CD4-positive, alpha-beta T cell treated with Interleukin-21 for 1 hour (primary cell): ENCODE measurements at regions not wholly inside any gene's neighbourhood (a gene's known extent, or its start where the extent isn't known, plus 50 kb on each side); places are given as distances from the start of the nearest gene placed in this dataset.
"Not testable (repeated sequence)": the region's sequence is repeated elsewhere in the genome, so short reads cannot be mapped to it uniquely, and the experiment has no call there.

Experiments
- DNase-seq: peaks from one replicate; pipeline ENCODE4 v3.0.0-alpha.2; 2020

- no peak for DNase-seq
These were observed 216.1 kb upstream of the ADRA1D start for GRCh38 chr20:4465212-4465611.

- DNase-seq, result not testable (repeated sequence)
These were observed 213.7 kb upstream of the ADRA1D start for GRCh38 chr20:4462801-4463200.

- DNase-seq, result no peak
These were observed 210.0 kb upstream of the ADRA1D start for GRCh38 chr20:4459081-4459480.

GRCh38 chr20:4457566-4458543 lies 208.8 kb upstream of the ADRA1D start:
- no peak for DNase-seq

GRCh38 chr20:4455996-4456395 lies 206.9 kb upstream of the ADRA1D start:
- DNase-seq, result no peak

GRCh38 chr20:4455301-4455701 lies 206.2 kb upstream of the ADRA1D start:
- no peak for DNase-seq

- no peak for DNase-seq
These were observed 205.0 kb upstream of the ADRA1D start for GRCh38 chr20:4454111-4454510.

GRCh38 chr20:4453359-4453758 lies 204.3 kb upstream of the ADRA1D start:
- no peak for DNase-seq

GRCh38 chr20:4451487-4452081 lies 202.5 kb upstream of the ADRA1D start:
- DNase-seq, result no peak

- DNase-seq, result no peak
These were observed 201.0 kb upstream of the ADRA1D start for GRCh38 chr20:4449957-4450715.

- no peak for DNase-seq
These were observed 196.7 kb upstream of the ADRA1D start for GRCh38 chr20:4445784-4446183.

- DNase-seq, result no peak
These were observed 196.2 kb upstream of the ADRA1D start for GRCh38 chr20:4445331-4445730.

GRCh38 chr20:4444404-4444803 lies 195.3 kb upstream of the ADRA1D start:
- no peak for DNase-seq

- DNase-seq, result no peak
These were observed 193.9 kb upstream of the ADRA1D start for GRCh38 chr20:4443016-4443415.

GRCh38 chr20:4441871-4442270 lies 192.8 kb upstream of the ADRA1D start:
- no peak for DNase-seq

GRCh38 chr20:4441191-4441590 lies 192.1 kb upstream of the ADRA1D start:
- DNase-seq, result no peak

- no peak for DNase-seq
These were observed 190.4 kb upstream of the ADRA1D start for GRCh38 chr20:4439461-4439860.

- no peak for DNase-seq
These were observed 188.0 kb upstream of the ADRA1D start for GRCh38 chr20:4437131-4437530.

GRCh38 chr20:4435671-4436455 lies 186.8 kb upstream of the ADRA1D start:
- no peak for DNase-seq

GRCh38 chr20:4435225-4435624 lies 186.1 kb upstream of the ADRA1D start:
- DNase-seq, result no peak

GRCh38 chr20:4434681-4435080 lies 185.6 kb upstream of the ADRA1D start:
- DNase-seq, result no peak

GRCh38 chr20:4431446-4431845 lies 182.4 kb upstream of the ADRA1D start:
- DNase-seq, result no peak

- DNase-seq, result not testable (repeated sequence)
These were observed 181.7 kb upstream of the ADRA1D start for GRCh38 chr20:4430826-4431225.
